ENCODE measurements at regions not wholly inside any gene's neighbourhood (a gene's known extent, or its start where the extent isn't known, plus 50 kb on each side); places are given as distances from the start of the nearest gene placed in this dataset.

GRCh38 chr20:55678126-55678525, 327.2 kb downstream of the CBLN4 start:
- TF ChIP-seq SMC3 (IDR thresholded peaks at IDR 0.05; ENCODE audit: borderline replicate concordance, low read length) (no peak), POLR2A (IDR thresholded peaks at IDR 0.05; ENCODE audit: low read depth, low read length) (no peak), ESRRA (IDR thresholded peaks at IDR 0.05; ENCODE audit: low read length) (no peak), ASH2L (IDR thresholded peaks at IDR 0.05; ENCODE audit: borderline replicate concordance, low read depth) (no peak), CTCF (IDR thresholded peaks at IDR 0.05 in 2 of 3, conservative IDR thresholded peaks at IDR 0.05 in 1 of 3; ENCODE audit: control insufficient read depth in 2 of 3, extremely low read depth in 1 of 3, insufficient read depth in 1 of 3, low read depth in 3 of 3, low read length in 3 of 3) (no peak)

Measured in GM12878 (cell line).